ENCODE measurements at regions not wholly inside any gene's neighbourhood (a gene's known extent, or its start where the extent isn't known, plus 50 kb on each side); places are given as distances from the start of the nearest gene placed in this dataset.

GRCh38 chr14:22337938-22338337, 251.1 kb downstream of the DAD1 start:
- TF ChIP-seq CTCF (IDR thresholded peaks at IDR 0.05) (no peak), POLR2A (IDR thresholded peaks at IDR 0.05) (no peak), POLR2AphosphoS5 (IDR thresholded peaks at IDR 0.05) (no peak), EP300 (IDR thresholded peaks at IDR 0.05) (no peak)
